Pulmonary artery endothelial cell (primary cell): ENCODE measurements at regions not wholly inside any gene's neighbourhood (a gene's known extent, or its start where the extent isn't known, plus 50 kb on each side); places are given as distances from the start of the nearest gene placed in this dataset.

Experiments used
- DNase-seq: peaks from one replicate; pipeline ENCODE4 v3.0.0-alpha.2; 2011; ENCODE audit warnings: low read depth, low spot score

DNA sequence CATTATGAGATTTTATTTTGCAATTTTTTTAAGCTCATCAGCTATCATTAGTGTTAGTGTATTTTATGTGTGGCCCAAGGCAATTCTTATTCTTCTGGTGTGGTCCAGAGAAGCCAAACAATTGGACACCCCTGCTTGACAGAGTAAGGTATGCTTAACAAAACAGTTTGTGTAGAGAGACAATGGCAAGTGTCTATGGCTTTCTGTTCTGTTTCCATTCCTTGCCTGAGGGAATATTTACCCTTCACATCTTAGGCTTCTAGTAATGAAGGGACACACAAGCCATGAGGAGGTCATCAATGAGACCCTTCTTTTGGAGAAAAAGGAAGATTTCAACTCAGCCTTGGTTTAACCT, 1278.4 kb upstream of the TENM4 start:
- DNase-seq, result no peak

DNA sequence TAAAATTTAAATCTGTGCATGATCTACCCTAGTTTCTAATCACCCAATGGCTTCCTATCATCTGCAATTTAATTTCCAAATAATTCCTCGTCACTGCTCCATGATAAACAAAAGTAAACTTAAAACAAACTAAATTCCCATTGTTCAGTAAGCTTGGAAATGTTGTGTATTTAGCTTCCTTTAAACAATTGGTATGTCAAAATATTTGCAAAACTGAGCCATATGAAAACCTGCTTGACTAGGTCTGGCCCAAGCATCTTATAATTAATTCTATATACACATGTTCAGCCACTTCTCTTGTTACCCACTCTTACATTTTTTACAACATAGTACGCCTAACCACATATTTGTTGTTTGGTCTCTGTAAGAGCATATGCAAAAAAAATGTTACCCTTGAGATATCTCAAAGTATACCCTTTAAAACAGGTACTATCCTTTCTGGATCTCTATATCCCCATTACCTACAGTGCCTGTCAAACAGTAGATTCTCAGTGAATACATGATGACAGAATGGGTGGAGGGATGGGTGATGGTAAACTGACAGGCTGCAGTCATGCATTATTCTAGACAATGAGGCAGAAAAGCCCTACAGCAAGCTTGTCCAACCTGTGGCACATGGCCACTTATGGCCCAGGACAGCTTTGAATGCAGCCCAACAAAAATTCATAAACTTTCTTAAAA, 1277.9 kb upstream of the TENM4 start:
- DNase-seq, result no peak

DNA sequence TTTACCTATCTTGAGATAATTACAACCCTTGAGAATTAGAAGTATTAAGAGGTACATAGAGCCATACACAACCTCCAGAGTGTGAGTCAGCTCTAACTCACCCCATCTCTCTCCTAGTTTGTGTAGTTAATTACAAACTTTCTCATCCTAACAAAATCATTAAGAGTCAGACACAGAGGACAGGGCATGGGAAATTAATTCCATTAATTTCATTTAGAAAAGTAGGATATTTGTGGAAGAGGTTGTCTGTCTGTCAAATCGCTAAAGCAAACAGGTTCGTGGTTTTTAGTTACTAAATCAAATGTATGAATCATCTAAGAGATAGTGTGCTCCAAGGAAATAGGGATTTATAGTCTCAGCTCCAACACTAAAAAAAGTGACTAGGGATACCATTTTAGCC, 1261.4 kb upstream of the TENM4 start:
- DNase-seq, result no peak

DNA sequence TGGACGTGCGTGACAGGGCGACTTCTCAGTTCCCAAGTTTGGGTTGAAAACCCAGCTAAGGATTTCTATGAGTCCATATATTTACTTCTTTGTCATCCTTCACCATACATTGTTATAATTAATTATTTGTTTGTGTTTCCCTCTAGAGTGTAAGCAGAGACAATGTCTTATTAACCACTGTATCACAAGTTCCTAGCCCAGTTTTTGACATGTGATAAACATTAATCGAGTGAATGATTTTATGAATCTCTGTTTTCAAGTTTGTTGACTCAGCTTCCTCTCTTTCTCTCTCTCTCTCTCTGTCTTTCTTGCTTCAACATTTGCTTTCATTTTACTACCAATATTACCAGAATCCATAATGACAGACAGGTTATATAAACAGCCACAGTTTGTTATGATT, 1259.6 kb upstream of the TENM4 start:
- DNase-seq, result no peak

DNA sequence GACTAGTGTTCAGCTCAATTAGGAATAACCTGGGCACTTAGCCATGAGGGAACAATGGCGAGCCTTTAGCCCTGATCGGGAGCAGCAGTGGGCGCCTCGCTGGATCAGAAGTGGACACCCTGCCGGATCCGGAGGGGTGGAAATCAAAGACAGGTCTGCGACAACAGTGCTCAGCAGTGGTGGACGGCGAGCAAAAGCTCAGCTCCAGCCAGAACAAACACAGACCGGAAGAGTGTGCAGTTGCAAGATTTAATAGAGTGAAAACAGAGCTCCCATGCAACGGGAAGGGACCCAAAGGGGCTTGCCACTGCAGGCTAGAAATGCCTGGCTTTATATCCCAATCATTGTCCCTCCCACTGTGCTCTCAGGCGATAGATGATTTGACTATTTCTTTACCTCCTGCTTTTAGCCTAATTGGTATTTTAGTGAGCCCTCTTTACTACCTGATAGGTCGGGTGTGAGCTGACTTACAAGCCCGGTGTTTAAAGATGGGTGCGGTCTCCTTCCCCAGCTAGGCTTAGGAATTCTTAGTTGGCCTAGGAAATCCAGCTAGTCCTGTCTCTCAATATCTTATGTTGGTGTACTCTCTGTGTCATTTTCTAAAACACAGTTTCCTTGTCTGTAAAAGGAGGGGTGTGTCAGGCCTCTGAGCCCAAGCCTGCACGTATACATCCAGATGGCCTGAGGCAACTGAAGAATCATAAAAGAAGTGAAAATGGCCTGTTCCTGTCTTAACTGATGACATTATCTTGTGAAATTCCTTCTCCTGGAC, 1258.8 kb upstream of the TENM4 start:
- DNase-seq, result peak; percentile 64

DNA sequence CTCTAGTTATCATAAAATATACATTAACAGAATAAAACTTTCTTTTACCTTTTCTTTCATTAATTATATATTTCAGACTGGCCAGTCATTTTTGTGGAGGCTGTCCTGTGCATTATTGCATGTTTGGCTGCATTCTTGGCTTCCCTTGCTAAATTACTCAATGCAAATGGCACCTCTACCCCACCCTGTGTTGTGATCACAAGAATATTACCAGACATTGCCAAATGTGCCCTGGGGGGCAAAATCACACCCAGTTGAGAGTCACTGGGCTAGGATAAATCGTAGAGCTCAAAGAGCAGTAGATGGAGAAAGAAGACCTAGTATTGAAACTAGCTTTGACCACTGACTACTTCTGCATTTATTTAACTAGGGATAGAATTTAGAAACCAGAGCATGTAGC, 1257.8 kb upstream of the TENM4 start:
- DNase-seq, result no peak

DNA sequence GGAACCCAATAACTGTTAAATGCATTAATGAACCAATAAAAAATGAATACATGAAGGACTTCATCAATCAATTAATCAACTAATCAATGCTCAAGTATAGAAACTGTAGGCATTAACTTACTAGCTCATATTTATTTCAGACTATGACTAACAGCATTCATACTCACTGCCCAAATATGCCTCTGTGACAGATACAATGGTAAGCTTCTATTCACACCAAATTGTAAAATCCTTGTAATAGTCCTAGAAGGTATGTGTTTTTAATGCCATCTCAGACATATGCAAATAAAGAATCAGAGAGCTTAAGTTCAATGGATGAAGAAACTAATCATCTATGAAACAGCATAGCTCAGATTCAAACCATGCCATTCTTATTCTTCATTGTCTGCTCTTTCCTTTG, 1253.6 kb upstream of the TENM4 start:
- DNase-seq, result no peak

DNA sequence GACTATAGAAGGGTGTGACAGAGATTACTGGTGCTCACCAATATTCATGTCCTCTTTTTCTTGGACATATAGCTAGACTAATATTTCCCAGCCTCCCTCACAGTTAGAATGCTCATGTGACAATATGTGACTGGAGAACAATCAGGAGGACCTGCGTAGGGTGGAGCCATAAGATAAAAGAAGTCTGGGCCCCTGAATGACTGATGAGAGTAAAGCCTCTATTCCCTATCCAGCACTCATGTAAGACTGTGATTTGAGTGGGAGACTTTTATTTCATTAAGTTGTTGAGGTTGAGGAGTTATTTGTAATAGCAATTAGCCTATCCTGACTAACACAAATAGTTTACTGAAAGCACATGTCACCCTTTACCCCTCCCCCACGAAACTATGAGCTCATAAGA, 1247.1 kb upstream of the TENM4 start:
- DNase-seq, result no peak

DNA sequence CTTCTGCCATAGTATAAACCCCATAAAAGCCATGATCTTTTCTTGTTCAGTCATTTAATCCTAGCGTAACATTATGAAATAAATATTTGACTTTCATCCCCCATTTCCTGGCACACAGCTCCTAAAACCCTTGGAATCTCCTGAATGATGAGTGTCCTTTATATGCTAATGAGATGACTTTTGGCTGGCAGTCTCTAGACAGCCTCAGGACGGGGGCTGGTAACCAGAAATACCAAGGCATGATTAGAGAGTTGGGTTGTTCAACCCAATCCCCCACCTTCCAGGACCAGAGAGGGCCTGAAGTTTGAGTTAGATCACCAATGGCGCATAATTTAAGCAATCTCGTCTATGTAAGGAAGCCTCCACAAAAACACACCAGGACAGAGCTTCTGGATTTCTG, 1246.1 kb upstream of the TENM4 start:
- DNase-seq, result no peak

DNA sequence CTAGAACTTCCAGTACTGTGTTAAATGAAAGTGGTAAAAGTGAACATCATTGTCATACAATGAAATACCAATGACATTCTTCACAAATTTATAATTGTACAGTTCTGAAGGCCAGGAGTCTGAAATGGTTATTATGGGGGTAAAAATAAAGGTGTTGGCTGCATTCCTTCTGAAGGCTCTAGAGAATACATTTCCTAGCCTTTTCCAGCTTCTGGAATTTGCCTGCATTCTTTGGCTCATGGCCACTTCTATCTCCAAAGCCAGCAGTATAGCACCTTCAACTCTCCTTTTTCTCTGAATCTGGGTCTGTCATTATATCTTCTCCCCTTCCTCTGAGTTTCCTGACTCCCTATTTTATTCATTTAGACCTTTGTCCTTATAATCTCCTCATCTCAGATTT, 1232.7 kb upstream of the TENM4 start:
- DNase-seq, result no peak

DNA sequence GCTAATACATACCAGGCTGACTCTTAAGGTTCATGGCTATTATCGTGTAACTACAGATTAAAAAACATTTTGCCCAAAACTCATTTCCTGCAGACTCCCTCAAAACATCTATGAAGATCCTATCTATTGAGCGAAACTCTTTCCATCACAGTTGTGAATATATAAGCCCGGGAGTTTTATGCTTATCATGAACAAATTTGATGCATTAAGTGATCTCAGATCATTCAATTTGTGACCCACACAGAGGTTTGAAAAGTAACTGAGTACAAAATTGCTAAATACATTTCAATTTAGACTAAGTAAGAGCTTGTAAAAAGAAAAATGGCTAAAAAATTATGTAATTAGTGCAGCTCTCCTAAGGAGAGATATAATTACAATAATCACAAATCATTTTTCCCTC, 1228.8 kb upstream of the TENM4 start:
- no peak for DNase-seq

DNA sequence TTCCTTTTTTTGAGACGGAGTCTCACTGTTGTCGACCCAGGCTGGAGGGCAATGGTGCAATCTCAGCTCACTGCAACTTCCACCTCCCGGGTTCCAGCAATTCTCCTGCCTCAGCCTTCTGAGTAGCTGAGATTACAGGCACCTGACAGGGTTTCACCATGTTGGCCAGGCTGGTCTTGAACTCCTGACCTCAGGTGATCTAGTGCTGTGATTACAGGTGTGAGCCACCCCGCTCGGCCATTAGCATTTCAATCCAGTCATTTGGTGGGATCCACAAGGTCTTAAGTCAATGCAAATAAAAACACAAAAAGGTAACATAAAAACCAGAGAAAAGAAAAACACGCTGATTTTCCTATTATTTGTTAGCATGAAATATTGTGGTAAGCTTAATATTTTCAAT, 1227.2 kb upstream of the TENM4 start:
- no peak for DNase-seq

DNA sequence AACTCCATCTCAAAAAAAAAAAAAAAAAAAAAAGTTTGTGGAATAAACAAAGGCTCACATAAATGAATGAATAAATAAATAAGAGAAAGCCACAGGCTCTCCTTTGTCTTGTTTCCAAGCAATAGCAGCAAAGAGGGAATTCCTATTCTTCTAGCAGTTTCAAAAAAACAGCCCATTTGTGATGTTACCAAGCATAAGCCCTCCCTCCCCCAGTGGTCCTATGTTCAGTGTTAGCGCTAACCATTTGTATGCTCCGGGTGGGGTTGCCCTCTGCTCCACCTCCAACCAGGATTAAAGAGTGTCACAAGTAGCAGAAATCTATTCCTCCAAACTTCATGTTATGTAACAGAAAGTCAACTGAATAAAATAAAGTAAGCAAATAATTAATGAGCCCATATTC, 1215.0 kb upstream of the TENM4 start:
- DNase-seq, result no peak

DNA sequence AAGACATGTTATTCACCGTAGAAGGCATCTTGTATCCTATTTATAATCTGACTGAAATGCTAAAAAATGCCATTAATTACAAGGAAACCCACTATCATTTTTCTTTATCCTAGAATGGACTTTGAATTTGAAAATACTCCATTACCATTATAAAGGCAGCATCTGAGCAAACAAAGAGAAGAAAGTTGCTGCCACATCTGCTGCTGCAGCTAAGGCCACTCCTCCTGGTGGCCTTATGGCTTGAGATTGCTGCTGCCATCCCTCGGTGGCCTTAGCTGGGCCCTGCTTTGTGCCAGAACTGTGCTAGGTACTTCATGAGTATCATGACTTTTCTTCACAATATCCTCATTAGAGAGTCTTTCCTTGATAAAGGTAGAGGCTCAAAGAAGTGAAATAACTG, 1210.1 kb upstream of the TENM4 start:
- DNase-seq, result no peak

DNA sequence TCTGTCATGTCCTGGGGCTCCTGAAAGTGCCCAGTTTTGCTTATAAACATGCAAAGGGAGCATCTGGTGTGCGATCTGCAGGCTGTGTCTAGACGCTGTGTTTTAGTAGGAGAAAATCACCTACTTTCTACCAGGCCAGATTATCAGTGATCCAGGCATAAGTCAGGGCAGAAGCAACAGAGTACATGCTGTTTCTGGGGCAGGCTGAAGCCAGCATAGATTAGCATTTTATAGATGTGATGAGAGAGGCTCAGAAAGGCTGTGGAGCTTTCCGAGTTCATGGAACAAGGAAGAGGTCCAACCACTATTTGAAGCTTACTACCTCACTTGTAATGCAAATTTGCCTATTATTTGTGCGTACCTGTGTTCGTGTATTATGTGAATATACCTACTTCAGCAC, 1208.4 kb upstream of the TENM4 start:
- no peak for DNase-seq

DNA sequence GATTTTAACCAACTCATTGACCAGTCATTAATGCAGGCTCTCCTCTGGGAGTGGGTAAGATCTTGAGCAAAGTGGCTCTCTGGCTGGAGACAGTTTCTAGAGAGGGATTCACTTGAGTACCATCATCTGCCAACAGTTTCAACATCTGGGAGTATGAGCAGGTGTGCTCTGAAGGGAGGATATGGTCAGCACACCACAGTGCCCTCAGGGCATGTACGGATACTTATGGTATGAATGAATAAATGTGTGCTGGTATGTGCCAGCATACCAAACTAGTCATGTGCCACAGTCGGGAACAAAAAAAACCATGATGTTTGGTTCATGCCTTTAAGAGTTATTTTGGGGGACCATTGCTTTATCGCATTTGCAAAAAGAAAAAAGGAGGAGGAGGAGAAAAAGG, 1197.5 kb upstream of the TENM4 start:
- no peak for DNase-seq

DNA sequence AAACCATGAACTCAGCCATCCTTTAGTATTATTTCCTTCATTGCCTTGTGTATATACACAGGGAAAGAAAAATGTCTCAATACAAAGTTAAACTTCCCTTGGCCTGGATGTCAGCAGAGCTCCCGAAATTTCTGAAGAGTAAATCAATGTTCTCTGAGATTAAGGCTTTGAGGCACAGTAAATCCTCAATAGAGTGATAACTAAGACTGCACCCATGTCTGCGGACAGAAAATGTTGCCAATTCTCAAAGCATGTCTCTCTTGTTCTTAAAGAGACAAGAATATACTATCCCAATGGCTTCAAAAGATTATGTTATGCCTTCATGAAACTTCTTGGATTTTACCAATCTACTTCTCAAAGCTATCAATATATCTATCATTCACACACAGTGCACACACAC, 1196.7 kb upstream of the TENM4 start:
- no peak for DNase-seq

DNA sequence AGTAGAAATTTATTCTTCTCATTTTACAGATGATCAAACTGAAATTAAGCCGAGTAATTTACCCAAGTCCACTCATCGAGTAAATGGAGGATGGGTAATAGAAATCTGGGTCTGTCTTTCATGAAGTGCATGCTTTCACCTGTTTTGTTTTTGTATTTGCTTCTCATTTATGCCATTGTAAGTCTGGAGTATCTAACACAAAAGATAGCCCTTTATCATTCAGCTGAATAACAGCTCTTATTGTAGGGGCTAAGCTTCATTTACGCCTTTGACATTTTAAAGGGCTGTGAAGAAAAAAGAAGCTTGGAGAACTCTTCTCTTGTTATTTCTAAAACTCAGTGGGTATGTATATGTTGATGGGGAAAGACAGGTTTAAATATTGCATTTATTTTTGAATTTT, 1196.2 kb upstream of the TENM4 start:
- no peak for DNase-seq

DNA sequence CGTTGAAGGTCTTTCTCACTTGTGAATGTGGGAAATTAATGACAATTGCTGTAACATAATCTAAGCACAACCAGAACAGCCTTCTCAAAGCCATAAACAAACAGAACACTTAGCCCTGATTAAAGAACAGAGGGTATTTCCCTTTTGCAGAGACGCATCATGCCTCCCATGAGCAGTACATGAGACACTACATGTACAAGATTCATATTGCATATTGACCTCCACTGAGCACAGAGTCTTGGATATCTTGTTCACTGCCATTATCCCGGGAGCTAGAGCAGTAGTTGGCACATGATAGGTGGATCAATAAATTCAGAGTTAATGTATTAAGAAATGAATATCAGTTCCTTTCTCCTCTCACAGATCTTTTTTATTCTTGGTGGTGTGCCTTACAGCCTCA, 1194.3 kb upstream of the TENM4 start:
- no peak for DNase-seq

DNA sequence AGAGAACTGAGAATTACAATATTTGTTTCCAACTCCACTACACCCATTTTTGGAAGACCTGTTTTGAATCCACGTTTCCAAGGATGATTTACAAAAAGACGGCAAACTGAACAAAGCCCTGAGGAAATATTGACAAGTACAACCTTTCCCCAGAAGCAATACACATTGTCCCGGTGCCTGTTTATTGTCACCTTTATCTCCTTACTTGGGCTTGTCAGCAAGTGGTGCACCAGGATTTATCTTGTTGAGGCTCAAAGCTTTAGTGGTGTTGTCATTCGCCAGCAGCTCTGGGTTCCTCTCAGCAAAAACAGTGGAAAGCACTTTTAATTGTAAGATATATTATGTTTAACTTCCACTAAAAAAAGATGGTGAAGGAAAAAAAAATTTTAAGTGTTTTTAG, 1191.9 kb upstream of the TENM4 start:
- DNase-seq, result no peak

DNA sequence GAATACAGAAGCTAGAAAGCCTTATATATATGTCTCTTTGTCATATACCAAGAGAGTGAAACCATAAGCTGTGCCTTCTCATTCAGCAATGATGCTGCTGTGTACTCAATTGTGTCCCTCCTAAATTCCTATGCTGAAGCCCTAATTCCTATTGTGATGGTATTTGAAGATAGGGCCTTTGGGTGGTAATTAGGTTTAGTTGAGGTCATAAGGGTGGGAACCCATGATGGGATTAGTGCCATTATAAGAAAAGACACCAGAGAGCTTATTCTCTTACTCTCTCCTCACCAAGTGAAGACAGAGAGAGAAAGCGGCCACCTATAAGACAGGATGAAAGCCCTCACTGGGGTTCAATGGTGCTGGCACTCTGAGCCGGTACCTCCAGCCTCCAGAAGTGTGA, 1191.3 kb upstream of the TENM4 start:
- no peak for DNase-seq

DNA sequence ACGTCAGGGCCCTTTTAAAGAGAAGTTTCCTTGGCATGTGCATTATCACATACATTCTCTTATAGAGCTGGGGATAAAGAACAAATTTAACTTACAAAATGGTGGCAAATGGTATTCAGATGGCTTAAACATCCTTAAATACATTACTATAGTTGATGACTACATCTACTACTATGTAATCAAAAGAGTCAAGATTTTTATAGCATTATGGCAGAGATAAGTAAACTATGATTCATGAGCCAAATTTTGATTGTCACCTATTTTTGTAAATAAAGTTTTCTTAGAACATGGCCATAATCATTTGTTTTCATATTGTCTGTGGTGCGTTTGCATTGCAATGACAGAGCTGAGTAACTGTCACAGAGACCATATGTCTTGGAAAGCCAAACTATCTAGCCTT, 1188.6 kb upstream of the TENM4 start:
- no peak for DNase-seq

DNA sequence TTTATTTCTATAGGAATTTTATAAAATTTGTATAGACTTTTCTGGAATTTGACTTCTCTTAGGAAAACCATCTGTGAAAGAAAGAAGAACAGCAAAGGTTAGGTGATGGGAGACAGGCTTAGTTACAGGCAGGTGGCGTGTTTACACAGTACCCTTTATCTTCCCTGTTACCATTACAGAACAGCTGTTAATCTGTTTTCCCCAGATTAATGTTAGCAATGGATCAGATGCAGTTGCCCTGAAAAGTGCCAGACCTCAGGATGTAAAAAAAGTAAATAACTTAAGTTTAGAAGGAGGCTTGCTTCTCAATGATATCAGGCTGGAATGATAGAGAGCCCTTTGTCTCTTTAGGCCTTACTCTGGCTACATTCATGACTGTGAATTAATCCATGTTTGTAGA, 1186.5 kb upstream of the TENM4 start:
- no peak for DNase-seq

DNA sequence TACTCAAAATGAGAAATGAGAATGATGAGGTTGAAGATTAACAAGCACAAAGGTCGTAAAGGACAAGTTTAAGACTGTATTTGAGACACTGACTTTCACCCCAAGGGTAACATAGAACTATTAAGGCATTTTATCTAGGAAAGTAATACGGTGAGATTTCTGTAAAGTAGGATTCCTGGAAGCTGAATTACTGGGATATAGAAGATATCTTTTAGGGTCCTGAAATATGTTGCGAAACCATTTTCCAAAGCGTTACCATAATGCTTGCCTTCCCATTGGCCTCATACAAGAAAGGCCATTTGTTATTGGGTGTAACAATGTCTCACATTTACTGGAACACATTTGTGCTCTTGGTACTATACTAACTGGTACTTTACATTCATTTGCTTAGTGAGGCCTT, 1185.9 kb upstream of the TENM4 start:
- DNase-seq, result no peak
